Loucy (cell line): ENCODE measurements at regions not wholly inside any gene's neighbourhood (a gene's known extent, or its start where the extent isn't known, plus 50 kb on each side); places are given as distances from the start of the nearest gene placed in this dataset.

Source experiments
- H2AFZ ChIP-seq: fragments of 200-600 bp; sonication (generic); 2 replicates; pipeline ENCODE4 v1.6.0; 2016; ENCODE audit warnings: antibody characterized with exemption, mild to moderate bottlenecking, low read length, moderate library complexity
- H3F3A ChIP-seq: fragments of 200-600 bp; 2 replicates; pipeline ENCODE4 v1.6.0; 2016; ENCODE audit warnings: antibody characterized with exemption, low read depth, mild to moderate bottlenecking
- H3K27me3 ChIP-seq: fragments of 200-600 bp; sonication (generic); 2 replicates; pipeline ENCODE4 v1.6.1; 2014; ENCODE audit warnings: low read length, mild to moderate bottlenecking; ENCODE audit not compliant: insufficient read depth, poor library complexity, severe bottlenecking
- H3K36me3 ChIP-seq: fragments of 200-600 bp; sonication (generic); 2 replicates; pipeline ENCODE4 v1.6.1; 2016; ENCODE audit warnings: low read length; ENCODE audit not compliant: insufficient read depth
- H3K4me1 ChIP-seq: fragments of 200-600 bp; sonication (generic); 2 replicates; pipeline ENCODE4 v1.5.1; 2014; ENCODE audit warnings: low read length, mild to moderate bottlenecking; ENCODE audit not compliant: insufficient read depth, poor library complexity, severe bottlenecking
- H3K4me2 ChIP-seq: fragments of 200-600 bp; sonication (generic); 2 replicates; pipeline ENCODE4 v1.6.0; 2014; ENCODE audit warnings: antibody characterized with exemption, low read length, low read depth, mild to moderate bottlenecking; ENCODE audit not compliant: poor library complexity, severe bottlenecking
- H3K4me3 ChIP-seq: fragments of 200-600 bp; sonication (generic); 2 replicates; pipeline ENCODE4 v1.5.1; 2014; ENCODE audit warnings: low read length, mild to moderate bottlenecking, mixed read lengths; ENCODE audit not compliant: poor library complexity, severe bottlenecking
- H3K79me2 ChIP-seq: fragments of 200-600 bp; sonication (generic); 2 replicates; pipeline ENCODE4 v1.6.1; 2014; ENCODE audit warnings: low read length; ENCODE audit not compliant: insufficient read depth
- H3K9ac ChIP-seq: fragments of 200-600 bp; sonication (generic); 2 replicates; pipeline ENCODE4 v1.6.0; 2014; ENCODE audit warnings: mild to moderate bottlenecking, low read depth, low read length, moderate library complexity; ENCODE audit not compliant: poor library complexity, severe bottlenecking
- H3K9me2 ChIP-seq: fragments of 200-600 bp; sonication (generic); replicated peaks from 2 replicates; pipeline ENCODE4 v1.6.1; 2016; ENCODE audit warnings: low read depth, low read length, mixed read lengths
- H3K9me3 ChIP-seq: fragments of 200-600 bp; sonication (generic); 2 replicates; pipeline ENCODE4 v1.6.1; 2014; ENCODE audit warnings: mild to moderate bottlenecking, antibody characterized with exemption, low read length, low read depth; ENCODE audit not compliant: insufficient read depth
- H4K20me1 ChIP-seq: fragments of 200-600 bp; sonication (generic); 2 replicates; pipeline ENCODE4 v1.6.0; 2014; ENCODE audit warnings: antibody characterized with exemption, low read length, mild to moderate bottlenecking; ENCODE audit not compliant: insufficient read depth, poor library complexity, severe bottlenecking
- EZH2phosphoT487 ChIP-seq: fragments of 200-600 bp; IDR thresholded peaks from 2 replicates; pipeline ENCODE4 v1.6.1; 2018; ENCODE audit warnings: antibody characterized with exemption, mild to moderate bottlenecking, moderate library complexity, borderline replicate concordance
- TF ChIP-seq, protein P1 (sequence below): fragments of 200-600 bp; sonication (generic); conservative IDR thresholded peaks from 2 replicates; pipeline ENCODE4 v1.5.1; 2014; ENCODE audit warnings: mild to moderate bottlenecking, antibody characterized with exemption, low read length

DNA sequence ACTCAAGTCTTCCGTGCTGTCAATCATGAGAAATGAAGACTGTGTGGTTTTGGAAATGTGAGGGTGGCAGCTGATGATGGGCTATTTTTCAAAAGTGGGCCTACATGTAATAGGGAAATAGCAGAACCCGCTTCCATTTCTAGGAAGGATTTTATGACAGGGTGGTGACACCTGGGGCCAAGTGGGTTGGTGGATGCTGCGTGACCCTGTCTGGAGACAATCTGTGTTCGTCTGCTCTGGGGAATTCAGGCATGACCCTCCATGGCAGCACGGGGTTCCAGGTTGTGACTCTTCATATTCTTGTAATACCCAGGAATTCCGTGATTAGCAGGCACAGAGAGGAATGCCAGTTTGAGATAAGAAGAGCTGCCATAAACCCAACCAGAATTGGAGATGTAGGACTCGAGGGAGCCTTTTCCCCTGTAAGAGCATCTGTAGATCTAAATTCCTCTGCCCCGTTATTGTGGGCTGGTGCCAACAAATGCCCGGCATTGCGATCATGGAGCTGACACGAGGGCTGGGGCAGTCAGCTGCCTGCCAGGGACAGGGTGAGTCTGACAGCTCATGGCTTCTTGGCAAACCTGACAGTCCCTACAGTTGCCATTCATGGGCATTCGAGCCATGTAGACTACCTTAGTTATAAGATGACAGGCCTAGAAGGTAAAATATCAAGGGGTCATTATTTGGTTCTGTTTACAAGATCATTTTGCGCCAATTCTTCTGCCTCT is 279.7 kb downstream of the GADD45G start:
- Histone ChIP-seq H3K9me3 (no peaks in the 10 kb centered on the region), H2AFZ (no peak overlapping the region), H3F3A (no peaks in the 10 kb centered on the region), H3K4me1 (no peaks in the 10 kb centered on the region), H4K20me1 (no peaks in the 10 kb centered on the region), H3K27me3 (no peaks in the 10 kb centered on the region), H3K79me2 (no peaks in the 10 kb centered on the region), H3K9ac (no peak overlapping the region), H3K4me2 (no peak overlapping the region), H3K4me3 (no peak overlapping the region), H3K36me3 (no peaks in the 10 kb centered on the region), H3K9me2 (no peaks in the 10 kb centered on the region)
- TF ChIP-seq EZH2phosphoT487, result no peak
- TF ChIP-seq, protein P1, sequence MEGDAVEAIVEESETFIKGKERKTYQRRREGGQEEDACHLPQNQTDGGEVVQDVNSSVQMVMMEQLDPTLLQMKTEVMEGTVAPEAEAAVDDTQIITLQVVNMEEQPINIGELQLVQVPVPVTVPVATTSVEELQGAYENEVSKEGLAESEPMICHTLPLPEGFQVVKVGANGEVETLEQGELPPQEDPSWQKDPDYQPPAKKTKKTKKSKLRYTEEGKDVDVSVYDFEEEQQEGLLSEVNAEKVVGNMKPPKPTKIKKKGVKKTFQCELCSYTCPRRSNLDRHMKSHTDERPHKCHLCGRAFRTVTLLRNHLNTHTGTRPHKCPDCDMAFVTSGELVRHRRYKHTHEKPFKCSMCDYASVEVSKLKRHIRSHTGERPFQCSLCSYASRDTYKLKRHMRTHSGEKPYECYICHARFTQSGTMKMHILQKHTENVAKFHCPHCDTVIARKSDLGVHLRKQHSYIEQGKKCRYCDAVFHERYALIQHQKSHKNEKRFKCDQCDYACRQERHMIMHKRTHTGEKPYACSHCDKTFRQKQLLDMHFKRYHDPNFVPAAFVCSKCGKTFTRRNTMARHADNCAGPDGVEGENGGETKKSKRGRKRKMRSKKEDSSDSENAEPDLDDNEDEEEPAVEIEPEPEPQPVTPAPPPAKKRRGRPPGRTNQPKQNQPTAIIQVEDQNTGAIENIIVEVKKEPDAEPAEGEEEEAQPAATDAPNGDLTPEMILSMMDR, result no peak

DNA sequence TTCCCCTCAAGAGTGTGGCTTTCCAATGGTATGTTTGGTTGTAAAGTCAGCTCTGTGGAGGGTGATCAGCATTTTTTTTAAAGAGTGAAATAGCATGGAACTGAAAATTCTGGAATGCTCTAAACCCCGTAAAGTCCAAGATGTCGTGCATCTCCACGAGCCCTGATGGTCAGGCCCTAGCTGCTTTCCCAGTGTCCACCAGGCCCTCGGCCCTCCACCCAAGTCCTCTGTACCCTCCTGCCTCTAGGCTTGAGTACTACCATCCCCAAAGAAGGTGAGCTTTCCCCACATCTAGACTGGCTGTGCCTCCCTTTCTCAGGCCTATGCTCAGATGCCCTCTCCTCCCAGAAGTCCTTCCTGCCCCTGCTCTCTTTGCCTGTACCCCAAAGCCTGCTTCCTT is 280.3 kb downstream of the GADD45G start:
- H4K20me1 ChIP-seq, result no peaks in the 10 kb centered on the region
- H3K9me2 ChIP-seq, result no peaks in the 10 kb centered on the region
- H3K9ac ChIP-seq, result no peak overlapping the region
- H3K27me3 ChIP-seq, result no peaks in the 10 kb centered on the region
- TF ChIP-seq EZH2phosphoT487, result no peak
- TF ChIP-seq, protein P1, result no peak
- H3K9me3 ChIP-seq, result no peaks in the 10 kb centered on the region
- H3K4me2 ChIP-seq, result no peak overlapping the region
- H3K79me2 ChIP-seq, result no peaks in the 10 kb centered on the region
- H3K4me3 ChIP-seq, result no peak overlapping the region
- no peak overlapping the region for H2AFZ ChIP-seq
- H3K36me3 ChIP-seq, result no peaks in the 10 kb centered on the region
- H3F3A ChIP-seq, result no peaks in the 10 kb centered on the region
- H3K4me1 ChIP-seq, result no peaks in the 10 kb centered on the region

DNA sequence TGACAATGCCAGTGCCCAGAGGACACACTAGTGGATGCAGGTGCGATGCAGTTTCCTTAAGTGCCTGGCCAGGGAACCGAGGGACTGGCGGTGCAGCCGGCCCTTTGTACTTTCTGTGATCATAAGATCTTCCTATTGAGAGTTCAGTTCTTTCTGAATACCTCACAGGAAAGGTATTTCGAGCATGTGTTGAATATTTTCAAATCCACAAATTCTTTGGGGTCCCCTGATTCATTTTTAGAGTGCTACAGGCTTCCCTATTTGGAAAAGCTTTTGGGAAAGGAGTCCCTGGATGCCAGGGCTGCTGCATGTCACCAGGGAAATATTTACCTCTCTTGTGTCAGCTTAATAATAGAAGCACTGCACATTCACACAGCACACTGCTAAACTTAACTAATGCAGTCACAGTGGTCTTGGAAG is 281.5 kb downstream of the GADD45G start:
- TF ChIP-seq, protein P1, result no peak
- no peak for TF ChIP-seq EZH2phosphoT487
- no peak overlapping the region for H3K9ac ChIP-seq
- no peaks in the 10 kb centered on the region for H3K27me3 ChIP-seq

More for the DNA sequence above, 281.5 kb downstream of the GADD45G start:
- Histone ChIP-seq H3K4me1 (no peaks in the 10 kb centered on the region), H3K9me3 (no peaks in the 10 kb centered on the region), H3K4me3 (no peak overlapping the region), H3K4me2 (no peak overlapping the region), H3K36me3 (no peaks in the 10 kb centered on the region), H3K9me2 (no peaks in the 10 kb centered on the region), H4K20me1 (no peaks in the 10 kb centered on the region), H3F3A (no peaks in the 10 kb centered on the region), H2AFZ (no peak overlapping the region), H3K79me2 (no peaks in the 10 kb centered on the region)
